Right renal pelvis (tissue), 4 donors: ENCODE measurements at regions not wholly inside any gene's neighbourhood (a gene's known extent, or its start where the extent isn't known, plus 50 kb on each side); places are given as distances from the start of the nearest gene placed in this dataset.
"Not testable (repeated sequence)": the region's sequence is repeated elsewhere in the genome, so short reads cannot be mapped to it uniquely, and the experiment has no call there.

Source experiments
- DNase-seq, 4 donors: peaks; one replicate each; pipeline ENCODE4 v3.0.0-alpha.2; 2013; ENCODE audit warnings: low read depth in 4 of 4, low spot score in 3 of 4, missing footprints in 1 of 4

DNA sequence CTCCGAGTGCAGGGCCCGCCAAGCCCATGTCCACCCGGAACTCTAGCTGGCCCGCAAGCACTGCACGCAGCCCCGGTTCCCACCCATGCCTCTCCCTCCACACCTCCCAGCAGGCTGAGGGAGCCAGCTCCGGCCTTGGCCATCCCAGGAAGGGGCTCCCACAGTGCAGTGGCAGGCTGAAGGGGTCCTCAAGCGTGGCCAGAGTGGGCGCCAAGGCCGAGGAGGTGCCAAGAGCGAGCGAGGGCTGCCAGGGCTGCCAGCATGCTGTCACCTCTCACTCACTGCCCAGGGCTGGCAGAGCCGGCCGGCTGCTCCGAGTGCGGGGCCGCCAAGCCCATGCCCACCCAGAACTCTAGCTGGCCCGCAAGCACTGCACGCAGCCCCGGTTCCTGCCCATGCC, 75.5 kb upstream of the TBC1D5 start:
- not testable (repeated sequence) for DNase-seq

DNA sequence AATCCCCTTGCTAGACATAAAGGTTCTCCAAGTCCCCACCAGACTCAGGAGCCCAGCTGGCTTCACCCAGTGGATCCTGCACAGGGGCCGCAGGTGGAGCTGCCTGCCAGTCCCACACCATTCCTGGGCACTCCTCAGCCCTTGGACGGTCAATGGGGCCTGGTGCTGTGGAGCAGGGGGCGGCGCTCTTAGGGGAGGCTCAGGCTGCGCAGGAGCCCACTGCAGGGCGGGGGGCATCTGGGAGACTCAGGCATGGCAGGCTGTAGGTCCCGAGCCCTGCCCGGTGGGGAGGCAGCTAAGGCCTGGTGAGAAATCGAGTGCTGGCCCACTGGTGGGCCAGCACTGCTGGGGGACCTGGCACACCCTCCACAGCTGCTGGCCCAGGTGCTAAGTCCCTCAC, 75.1 kb upstream of the TBC1D5 start:
- no peak for DNase-seq

DNA sequence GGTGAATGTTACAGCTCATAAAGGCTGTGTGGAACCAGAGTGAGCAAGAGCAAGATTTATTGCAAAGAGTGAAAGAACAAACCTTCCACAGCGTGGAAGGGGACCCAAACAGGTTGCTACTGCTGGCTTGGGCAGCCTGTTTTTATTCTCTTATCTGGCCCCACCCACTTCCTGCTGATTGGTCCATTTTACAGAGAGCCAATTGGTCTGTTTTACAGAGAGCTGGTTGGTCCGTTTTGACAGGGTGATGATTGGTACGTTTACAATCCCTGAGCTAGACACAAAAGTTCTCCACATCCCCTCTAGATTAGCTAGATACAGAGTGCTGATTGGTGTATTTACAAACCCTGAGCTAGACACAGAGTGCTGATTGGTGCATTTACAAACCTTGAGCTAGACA, 74.4 kb upstream of the TBC1D5 start:
- not testable (repeated sequence) for DNase-seq

DNA sequence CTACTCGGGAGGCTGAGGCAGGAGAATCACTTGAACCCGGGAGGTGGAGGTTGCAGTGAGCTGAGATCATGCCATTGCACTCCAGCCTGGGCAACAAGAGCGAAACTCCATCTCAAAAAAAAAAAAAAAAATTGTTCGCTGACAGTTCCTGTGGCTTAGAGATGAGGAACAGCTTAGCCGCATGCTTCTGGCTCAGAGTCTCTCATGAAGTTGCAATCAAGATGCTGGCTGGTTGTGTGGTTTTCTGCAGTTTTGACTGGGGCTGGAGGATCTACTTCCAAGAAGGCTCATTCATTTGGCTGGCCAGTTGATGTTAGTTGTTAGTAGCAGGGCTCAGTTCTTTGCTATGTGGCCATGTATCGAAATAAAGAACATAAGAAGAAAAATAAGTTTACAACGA, 69.9 kb upstream of the TBC1D5 start:
- DNase-seq, result not testable (repeated sequence)

DNA sequence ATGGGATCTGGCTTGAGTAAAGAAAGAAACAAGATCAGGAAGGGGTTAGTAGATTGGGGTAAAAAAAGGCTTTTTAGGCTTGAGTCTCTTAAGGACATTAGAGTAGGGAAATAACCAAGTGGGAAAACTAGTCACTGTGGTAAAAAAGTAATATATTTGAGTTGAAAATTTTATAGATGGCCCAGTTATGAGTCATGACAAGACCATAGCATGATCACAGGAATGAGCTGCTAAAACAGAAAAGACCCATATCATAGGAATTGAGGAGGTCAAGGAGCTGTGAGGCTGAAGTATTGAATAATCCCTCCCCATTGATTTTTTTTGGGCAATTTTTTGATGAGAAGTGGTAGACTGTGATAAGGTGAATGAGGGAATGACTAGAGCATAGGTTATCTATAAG, 69.2 kb upstream of the TBC1D5 start:
- no peak for DNase-seq

DNA sequence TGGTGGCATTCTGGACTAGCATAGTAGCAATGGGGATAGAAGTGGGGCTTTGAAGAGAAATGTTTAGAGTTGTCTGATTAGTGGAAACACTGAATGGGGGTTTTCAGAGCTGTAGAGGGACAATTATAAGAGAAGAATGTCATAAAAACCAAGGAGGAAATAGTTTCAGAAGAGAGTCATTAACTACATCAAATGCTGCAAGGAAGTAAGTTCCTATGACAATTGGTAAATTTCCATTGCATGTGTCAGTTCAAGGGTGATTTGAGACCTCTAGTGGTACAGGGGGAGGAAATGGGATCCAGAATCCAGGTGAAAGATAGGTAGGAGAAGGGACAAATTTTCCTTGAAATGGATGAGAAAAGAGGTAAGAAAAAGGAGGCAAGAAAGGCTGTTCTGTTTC, 68.3 kb upstream of the TBC1D5 start:
- no peak for DNase-seq

DNA sequence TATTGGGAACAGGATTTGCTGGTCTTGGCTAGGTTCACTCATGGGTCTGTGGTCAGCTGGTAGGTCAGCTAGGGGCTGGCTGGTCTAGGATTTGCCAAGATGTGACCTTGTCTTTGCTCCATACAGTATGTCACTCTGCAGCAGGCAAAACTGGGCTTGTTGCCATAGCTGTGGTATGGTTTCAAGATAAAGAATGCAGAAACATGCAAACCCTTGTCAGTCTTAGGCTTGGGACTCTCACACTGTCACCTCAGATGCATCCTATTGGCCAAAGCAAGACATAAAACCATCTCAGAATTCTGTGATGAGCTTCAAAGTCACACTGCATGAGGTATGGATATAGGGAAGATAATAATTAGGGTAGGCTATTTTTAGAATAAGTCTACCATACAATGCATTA, 66.6 kb upstream of the TBC1D5 start:
- no peak for DNase-seq

DNA sequence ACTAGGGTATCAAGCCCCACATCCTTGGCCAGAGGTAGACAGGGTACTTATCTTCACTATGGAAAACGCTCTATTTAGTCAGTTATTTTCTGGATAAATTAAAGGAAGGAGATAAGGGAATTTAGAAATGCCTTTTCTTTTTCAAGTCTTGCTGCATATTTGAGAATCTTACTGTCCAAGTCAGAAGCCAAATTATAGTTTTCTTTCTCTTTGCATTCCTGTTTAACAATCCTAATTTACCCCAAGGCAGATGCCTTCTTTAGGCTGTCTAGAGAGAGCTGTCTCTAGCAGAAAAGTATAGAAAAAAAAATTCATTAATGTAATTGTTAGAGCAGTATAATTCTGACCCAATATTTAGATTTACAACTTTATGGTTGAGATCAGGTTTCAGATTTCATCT, 64.4 kb upstream of the TBC1D5 start:
- no peak for DNase-seq

DNA sequence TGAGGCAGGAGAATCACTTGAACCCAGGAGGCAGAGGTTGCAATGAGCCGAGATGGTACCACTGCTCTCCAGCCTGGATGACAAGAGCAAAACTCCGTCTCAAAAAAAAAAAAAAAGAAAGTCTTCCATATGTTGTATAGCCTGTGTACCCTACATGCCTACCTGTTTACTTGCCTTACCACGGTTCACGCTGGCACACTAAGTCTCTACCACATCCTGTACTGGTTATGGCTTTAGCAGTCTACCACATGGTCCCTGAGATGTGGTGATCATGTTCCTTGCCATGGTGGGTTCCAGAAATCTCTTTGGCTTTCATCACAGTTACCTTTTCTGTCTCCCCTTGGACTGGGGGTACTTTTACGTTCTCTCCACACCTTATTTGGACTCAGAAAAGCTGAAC, 63.8 kb upstream of the TBC1D5 start:
- no peak for DNase-seq

DNA sequence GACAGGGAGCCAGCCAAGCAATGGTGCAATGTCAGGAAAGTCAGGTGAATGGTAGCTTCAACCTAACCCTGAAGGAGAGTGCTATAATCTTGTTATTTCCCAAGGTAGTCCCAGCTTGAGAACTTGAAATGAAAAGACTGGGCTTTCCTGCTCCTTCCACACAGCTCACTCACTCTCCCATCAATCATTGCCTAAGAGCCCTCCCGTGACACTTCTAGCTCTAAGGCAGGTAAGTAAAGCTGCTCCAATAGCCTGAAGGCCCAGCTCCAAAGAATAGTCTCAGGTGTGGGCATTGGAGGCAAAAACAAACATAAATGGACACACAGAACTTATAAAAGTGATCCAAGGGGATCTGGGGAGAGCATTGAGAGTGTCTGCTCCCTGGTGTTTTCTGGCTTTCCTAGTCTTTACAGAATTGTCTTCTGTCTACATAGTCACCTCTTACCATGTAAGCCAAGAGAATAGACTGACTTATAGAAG, 63.1 kb upstream of the TBC1D5 start:
- DNase-seq, result no peak

DNA sequence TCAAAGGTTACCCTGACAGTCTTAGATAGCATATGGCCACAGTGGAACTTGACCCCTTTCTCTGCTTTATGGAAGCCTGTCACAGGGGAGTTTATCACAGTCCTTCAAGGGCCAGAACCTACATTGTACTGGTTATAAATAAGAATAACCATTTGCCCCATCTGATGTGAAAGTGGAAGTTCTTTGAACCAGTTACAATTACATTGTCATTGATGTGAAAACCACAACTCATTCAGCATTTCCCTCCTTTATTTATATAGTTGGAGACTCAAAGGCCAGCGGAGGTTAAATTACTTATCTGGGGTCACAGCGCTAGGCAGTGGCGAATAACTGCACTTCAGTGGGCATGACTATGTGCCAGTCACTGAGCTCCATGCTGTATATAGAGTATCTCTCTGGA, 60.5 kb upstream of the TBC1D5 start:
- DNase-seq, result no peak

DNA sequence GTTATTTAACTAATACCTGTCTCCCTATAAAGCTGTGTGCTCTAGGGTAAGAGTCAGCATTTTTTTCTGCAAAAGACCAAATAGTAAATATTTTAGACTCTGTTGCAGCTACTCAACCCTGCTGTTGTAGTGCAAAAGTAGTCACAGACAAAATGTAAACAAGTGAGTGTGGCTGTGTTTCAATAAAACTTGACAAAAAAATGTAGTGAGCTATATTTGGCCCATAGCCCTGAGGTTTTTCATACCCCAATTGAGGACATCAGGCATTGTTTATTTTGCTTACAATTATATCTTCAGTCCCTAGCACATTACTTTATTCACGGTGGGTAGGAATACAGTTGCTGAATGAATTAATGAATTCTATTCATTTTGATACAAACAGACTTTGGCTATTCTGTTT, 58.7 kb upstream of the TBC1D5 start:
- no peak for DNase-seq

DNA sequence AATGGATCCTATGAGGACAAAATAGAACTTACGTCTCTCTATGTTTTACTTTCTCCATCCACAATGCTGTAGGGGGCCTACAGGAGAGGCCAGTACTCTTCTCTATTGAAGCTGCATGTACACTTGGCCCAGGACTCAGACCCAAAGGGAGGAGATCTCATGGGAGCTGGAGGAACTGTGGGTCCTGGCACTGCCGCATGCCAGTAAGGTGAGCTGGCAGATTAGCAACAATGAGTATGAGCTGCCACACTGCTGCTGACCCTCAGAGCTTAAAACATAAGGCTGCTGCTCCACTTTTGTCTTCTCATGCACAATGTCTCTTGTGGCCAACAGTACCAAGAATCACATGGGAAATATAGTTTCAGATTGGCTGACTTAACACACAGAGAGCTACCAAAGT, 57.8 kb upstream of the TBC1D5 start:
- DNase-seq, result no peak

DNA sequence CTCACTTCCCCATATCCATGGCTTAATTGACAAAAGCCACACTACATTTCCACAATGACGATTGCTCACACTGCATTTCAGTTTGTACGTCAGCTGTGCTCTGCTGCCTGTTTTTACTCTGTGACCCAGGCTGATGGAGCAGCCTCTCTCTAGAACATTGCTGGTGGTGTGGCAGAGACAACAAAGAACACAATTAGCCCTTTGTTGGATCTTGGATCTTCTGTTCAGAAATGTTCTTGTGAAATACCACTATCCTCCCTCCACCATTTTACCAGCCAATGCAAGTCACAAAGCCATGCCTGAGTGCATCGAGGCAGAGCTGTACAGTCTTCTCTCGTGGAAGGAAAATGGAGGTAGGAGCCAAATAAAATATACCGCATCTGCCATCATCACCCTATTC, 56.9 kb upstream of the TBC1D5 start:
- no peak for DNase-seq

DNA sequence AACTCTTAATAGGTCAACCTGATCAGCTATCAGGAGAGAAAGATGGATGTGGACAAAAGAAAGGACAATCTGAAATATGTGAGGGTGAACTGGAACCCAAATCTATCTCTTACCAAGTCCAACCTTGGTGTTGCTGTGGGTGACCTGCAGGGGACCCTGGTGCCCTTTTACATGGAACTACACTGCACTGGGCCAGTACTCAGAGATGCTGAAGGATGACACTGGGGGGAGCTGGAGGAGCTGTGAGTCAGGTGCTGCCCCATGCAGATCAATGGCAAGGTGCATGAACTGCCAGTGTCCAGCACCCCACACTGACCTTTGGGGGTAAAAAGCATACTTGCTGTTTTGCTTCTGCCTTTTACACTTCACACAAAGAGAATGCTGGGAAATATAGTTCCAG, 55.6 kb upstream of the TBC1D5 start:
- DNase-seq, result no peak

DNA sequence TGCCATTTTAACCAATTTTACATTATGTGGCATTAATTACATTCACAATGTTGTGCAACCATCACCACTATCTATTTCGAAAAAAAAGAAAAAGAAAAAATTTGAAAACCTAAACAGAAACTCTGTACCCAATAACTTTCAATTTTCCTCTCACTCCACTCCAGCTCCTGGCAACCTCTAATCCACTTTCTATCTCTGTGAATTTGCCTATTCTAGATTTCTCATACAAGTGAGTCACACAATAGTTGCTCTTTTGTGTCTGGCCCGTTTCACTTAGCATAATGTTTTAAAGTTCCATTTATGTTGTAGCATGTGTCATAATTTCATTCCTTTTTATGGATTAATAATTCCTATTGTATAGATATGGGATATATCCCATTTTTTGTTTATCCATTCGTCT, 53.3 kb upstream of the TBC1D5 start:
- DNase-seq, result no peak

DNA sequence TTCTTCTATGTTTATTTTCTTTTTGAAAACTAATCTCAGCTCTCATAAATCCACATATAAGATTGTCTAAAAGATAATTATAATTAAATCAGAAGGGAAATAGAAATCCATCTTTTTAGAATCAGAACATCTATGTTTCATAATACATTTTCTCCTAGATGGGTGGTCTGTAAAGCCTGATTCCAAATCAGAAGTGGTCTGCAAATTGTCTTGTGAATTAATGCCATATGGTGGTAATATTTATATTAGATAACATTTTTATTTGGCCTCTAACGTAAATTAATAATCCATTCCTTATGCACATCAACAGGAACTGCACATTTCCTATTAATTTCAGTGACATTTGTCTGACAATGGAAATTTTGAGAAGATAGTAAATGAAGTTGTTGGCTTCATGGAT, 52.8 kb upstream of the TBC1D5 start:
- no peak for DNase-seq

DNA sequence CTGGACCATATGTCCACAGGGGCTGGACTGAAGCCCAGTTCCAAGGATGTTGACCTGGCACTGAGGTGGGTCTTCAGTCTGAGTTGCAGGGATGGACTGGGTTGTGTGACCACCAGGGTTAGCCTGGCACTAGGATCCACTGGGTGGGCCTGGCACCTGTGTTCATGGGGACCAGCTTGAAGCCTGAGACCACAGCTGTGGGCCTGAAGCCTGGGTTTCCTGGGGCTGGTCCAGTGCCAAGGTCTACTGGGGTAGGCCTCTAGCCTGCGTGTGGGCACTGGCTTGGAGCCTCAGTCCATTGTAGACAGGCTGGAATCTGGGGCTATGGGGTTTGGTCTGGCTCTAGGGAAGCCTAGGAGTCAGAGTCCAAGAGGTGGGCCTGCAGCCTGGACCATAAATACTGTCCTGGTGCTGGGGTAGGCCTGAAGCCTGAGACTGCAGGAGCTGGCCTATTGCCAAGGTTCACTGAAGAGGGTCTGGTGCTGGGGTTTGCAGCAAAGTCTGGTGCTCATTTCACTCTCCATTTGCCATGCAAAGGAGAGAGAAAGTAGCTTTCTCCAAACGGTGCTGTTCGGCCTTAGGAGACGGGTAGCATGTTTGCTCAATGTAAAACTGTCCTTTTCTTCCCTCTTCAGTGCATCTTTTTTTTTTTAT, 51.2 kb upstream of the TBC1D5 start:
- DNase-seq, result no peak
